ENCODE measurements at regions not wholly inside any gene's neighbourhood (a gene's known extent, or its start where the extent isn't known, plus 50 kb on each side); places are given as distances from the start of the nearest gene placed in this dataset.
"Not testable (repeated sequence)": the region's sequence is repeated elsewhere in the genome, so short reads cannot be mapped to it uniquely, and the experiment has no call there.

GRCh38 chr9:82883436-82883835, 179.5 kb downstream of the RASEF start:
- ATAC-seq, result no peak

GRCh38 chr9:82883974-82884373, 179.0 kb downstream of the RASEF start:
- DNase-seq (ENCODE audit: low read depth in 1 of 2, low spot score in 1 of 2); ATAC-seq; POLR2A ChIA-PET; H3K4me2 ChIP-seq; FAIRE-seq; H3K4me3 ChIP-seq; CTCF ChIA-PET; H3K27ac ChIP-seq; H3K9me3 ChIP-seq: not testable (repeated sequence)
- WGBS (ENCODE audit: missing lambda C conversion rate), result 74% methylated on average over 7 of the region's 7 CpGs
- H3K4me1 ChIP-seq, result peaks cover 11% of the 10 kb centered on the region

More at GRCh38 chr9:82883436-82883835, 179.5 kb downstream of the RASEF start:
- no peaks in the 10 kb centered on the region for H3K9me3 ChIP-seq
- 86% methylated on average over 3 of the region's 3 CpGs for WGBS (ENCODE audit: missing lambda C conversion rate)
- CTCF ChIA-PET, result no interaction called here
- no peak for TF ChIP-seq ZSCAN20 (CRISPR knock-in tag; IDR thresholded peaks at IDR 0.05)
- no peak for TF ChIP-seq RARB (CRISPR knock-in tag; IDR thresholded peaks at IDR 0.05)
- no peak for TF ChIP-seq HOXB5 (CRISPR knock-in tag; IDR thresholded peaks at IDR 0.05)
- TF ChIP-seq MYC (IDR thresholded peaks at IDR 0.05; ENCODE audit: borderline replicate concordance, low read length), result no peak
- no peak for TF ChIP-seq TP53 (CRISPR knock-in tag; IDR thresholded peaks at IDR 0.05)
- TF ChIP-seq RFX5 (IDR thresholded peaks at IDR 0.05), result no peak
- no peak for TF ChIP-seq CEBPB (IDR thresholded peaks at IDR 0.05)
- no peak for TF ChIP-seq POLR2AphosphoS2 (conservative IDR thresholded peaks at IDR 0.05; ENCODE audit: low read length)
- no peak for TF ChIP-seq JUN (IDR thresholded peaks at IDR 0.05)
- TF ChIP-seq FOXS1 (CRISPR knock-in tag; IDR thresholded peaks at IDR 0.05), result no peak
- no peak for TF ChIP-seq BHLHE40 (IDR thresholded peaks at IDR 0.05; ENCODE audit: low read depth, low read length)
- no peak for TF ChIP-seq CBX2 (IDR thresholded peaks at IDR 0.05; ENCODE audit: borderline replicate concordance, low read depth)
- TF ChIP-seq HEYL (CRISPR knock-in tag; IDR thresholded peaks at IDR 0.05), result no peak
- TF ChIP-seq MAX (IDR thresholded peaks at IDR 0.05), result no peak
- no peak for TF ChIP-seq RAD21 (conservative IDR thresholded peaks at IDR 0.05 in 1 of 2, IDR thresholded peaks at IDR 0.05 in 1 of 2)
- TF ChIP-seq CHD2 (IDR thresholded peaks at IDR 0.05; ENCODE audit: low read length, partially characterized antibody), result no peak
- TF ChIP-seq CTCF (IDR thresholded peaks at IDR 0.05), result no peak
- TF ChIP-seq NPAS2 (CRISPR knock-in tag; IDR thresholded peaks at IDR 0.05; ENCODE audit: borderline replicate concordance), result no peak
- POLR2A ChIA-PET, result no interaction called here
- peaks cover 11% of the 10 kb centered on the region for H3K4me1 ChIP-seq
- FAIRE-seq (no peak), DNase-seq (ENCODE audit: low read depth in 1 of 2, low spot score in 1 of 2) (no peak)
- H3K4me2 ChIP-seq, result no peak overlapping the region
- H3K27ac ChIP-seq, result no peak overlapping the region
- no peak overlapping the region for H3K4me3 ChIP-seq

- TF ChIP-seq RCOR1 (IDR thresholded peaks at IDR 0.05; ENCODE audit: low read depth, low read length), result no peak
- TF ChIP-seq EP300 (IDR thresholded peaks at IDR 0.05), result no peak
- no peak for TF ChIP-seq ZC3H11A (IDR thresholded peaks at IDR 0.05)
- ChIA-PET POLR2A (no interaction called here), CTCF (interaction anchor here (0.7 to 1.4 kb wide), 2 partner anchors 15 to 22 kb away, joined by 3 read pairs; no protein-coding TSS in a partner anchor)
- ATAC-seq (no peak), FAIRE-seq (no peak), DNase-seq (ENCODE audit: low read depth in 1 of 2, low spot score in 1 of 2) (no peak)
- 57% methylated on average over 4 of the region's 4 CpGs for WGBS (ENCODE audit: missing lambda C conversion rate)
- no peaks in the 10 kb centered on the region for H3K4me1 ChIP-seq
- H3K4me2 ChIP-seq, result no peak overlapping the region
- no peak overlapping the region for H3K4me3 ChIP-seq
- H3K27ac ChIP-seq, result no peak overlapping the region
- no peaks in the 10 kb centered on the region for H3K9me3 ChIP-seq
Measured at GRCh38 chr9:82890401-82890800, 172.5 kb downstream of the RASEF start.

GRCh38 chr9:82890865-82891264, 172.1 kb downstream of the RASEF start:
- no peak for DNase-seq (ENCODE audit: low read depth in 1 of 2, low spot score in 1 of 2)
- TF ChIP-seq RARB (CRISPR knock-in tag; IDR thresholded peaks at IDR 0.05) (no peak), BCL3 (IDR thresholded peaks at IDR 0.05) (no peak), ATOH8 (CRISPR knock-in tag; IDR thresholded peaks at IDR 0.05; ENCODE audit: low read depth) (no peak), KDM5A (IDR thresholded peaks at IDR 0.05) (no peak), HMGXB4 (CRISPR knock-in tag; IDR thresholded peaks at IDR 0.05; ENCODE audit: borderline replicate concordance) (no peak), MAFK (IDR thresholded peaks at IDR 0.05; ENCODE audit: partially characterized antibody) (no peak), EHF (CRISPR knock-in tag; IDR thresholded peaks at IDR 0.05) (no peak), KDM1A (IDR thresholded peaks at IDR 0.05; ENCODE audit: low read depth) (no peak)

More at GRCh38 chr9:82890865-82891264, 172.1 kb downstream of the RASEF start:
- Histone ChIP-seq H3K4me3 (no peak overlapping the region), H3K4me2 (no peak overlapping the region), H3K27ac (no peak overlapping the region), H3K4me1 (no peaks in the 10 kb centered on the region), H3K9me3 (no peaks in the 10 kb centered on the region)
- POLR2A ChIA-PET, result no interaction called here
- CTCF ChIA-PET, result interaction anchor here (0.7 to 1.4 kb wide), 3 partner anchors 13 to 22 kb away, joined by 3 to 4 read pairs (median 3); no protein-coding TSS in a partner anchor
- ATAC-seq (no peak), FAIRE-seq (no peak)

Data from A549 (cell line).